SK-N-MC (cell line): ENCODE measurements at regions not wholly inside any gene's neighbourhood (a gene's known extent, or its start where the extent isn't known, plus 50 kb on each side); places are given as distances from the start of the nearest gene placed in this dataset.

ENCODE experiments used
- EZH2 ChIP-seq: fragments of 200-600 bp; sonication (generic); IDR thresholded peaks from one replicate; pipeline ENCODE4 v1.6.1; 2017; ENCODE audit warnings: antibody characterized with exemption
- POLR2AphosphoS5 ChIP-seq: IDR thresholded peaks from 2 replicates; pipeline ENCODE4 v1.6.1; 2012; ENCODE audit warnings: mild to moderate bottlenecking, low read depth, low read length, borderline replicate concordance

- TF ChIP-seq POLR2AphosphoS5 = no peak
- no peak for TF ChIP-seq EZH2
Measured at GRCh38 chr2:70014959-70015358, 53.5 kb upstream of the ASPRV1 start.
